Adrenal gland (tissue), 9 donors: ENCODE measurements at regions not wholly inside any gene's neighbourhood (a gene's known extent, or its start where the extent isn't known, plus 50 kb on each side); places are given as distances from the start of the nearest gene placed in this dataset.

Source experiments
- DNase-seq, 7 donors: peaks; one replicate each; pipeline ENCODE4 v3.0.0-alpha.2; 2019 to 2020
- H3K27ac ChIP-seq, 5 donors: fragments of 200-600 bp; sonication (generic) in 4 of 5; 1 replicate in 3 of 5; 2 replicates in 2 of 5; pipeline versions ENCODE4 v1.5.1 to v1.8.0; 2016 to 2020; ENCODE audit warnings: mild to moderate bottlenecking in 1 of 5
- H3K27me3 ChIP-seq: fragments of 200-600 bp; 2 replicates; pipeline ENCODE4 v1.8.0; 2021
- H3K36me3 ChIP-seq, 2 donors: fragments of 200-600 bp; replicated peaks in 1 of 2; 1 replicate in 1 of 2; 2 replicates in 1 of 2; pipeline versions ENCODE4 v1.5.1 to v1.8.0; 2018 to 2022
- H3K4me1 ChIP-seq, 2 donors: fragments of 200-600 bp; replicated peaks in 1 of 2; 1 replicate in 1 of 2; 2 replicates in 1 of 2; pipeline versions ENCODE4 v1.5.1 to v1.8.0; 2018 to 2021
- H3K4me3 ChIP-seq, 4 donors: fragments of 200-600 bp; sonication (generic) in 3 of 4; one replicate each; pipeline ENCODE4 v1.5.1; 2016 to 2018
- H3K9me3 ChIP-seq, 3 donors: fragments of 200-600 bp; sonication (generic) in 1 of 3; replicated peaks in 1 of 3; 1 replicate in 2 of 3; 2 replicates in 1 of 3; pipeline versions ENCODE4 v1.5.1 to v1.8.0; 2016 to 2021
- POLR2A ChIP-seq, 2 donors: fragments of 450-650 bp; IDR thresholded peaks; one replicate each; pipeline ENCODE4 v1.6.1; 2017; ENCODE audit warnings: antibody characterized with exemption in 2 of 2, mild to moderate bottlenecking in 2 of 2, moderate library complexity in 1 of 2
- WGBS, 4 donors: extraction: QIAGEN DNeasy Blood & Tissue Kit in 2 of 4; methylation state at CpG; one replicate each; pipeline versions ENCODE4 v1.1.5 to v1.1.7; 2013 to 2017; 5-methylcytosine and 5-hydroxymethylcytosine counted together
- intact Hi-C, 2 donors: fragments of 100-400 bp; cut with DNase I; formaldehyde crosslinking; loops; one replicate each; pipeline versions ENCODE4 v1.14.1 to v1.15.0; 2022 to 2023
- TF ChIP-seq, protein P1 (sequence below), 6 experiments: fragments of 450-650 bp in 4 of 6; fragments of 200-600 bp in 2 of 6; sonication (generic) in 1 of 6; IDR thresholded peaks; 1 replicate in 5 of 6; 2 replicates in 1 of 6; pipeline versions ENCODE4 v1.5.1 to v1.8.0; 2016 to 2021; ENCODE audit warnings: antibody characterized with exemption in 6 of 6, mild to moderate bottlenecking in 2 of 6, moderate library complexity in 1 of 6
- donor health status: healthy with polysubstance abuse.
- donor health status: Bipolar disorder and iron deficiency.
- donor health status: DM: yes; HTN: yes; CAD: no.
- donor health status: DM: no; HTN: no; CAD: no.
- donor health status: DM: no; HTN: no; CAD: no.

DNA sequence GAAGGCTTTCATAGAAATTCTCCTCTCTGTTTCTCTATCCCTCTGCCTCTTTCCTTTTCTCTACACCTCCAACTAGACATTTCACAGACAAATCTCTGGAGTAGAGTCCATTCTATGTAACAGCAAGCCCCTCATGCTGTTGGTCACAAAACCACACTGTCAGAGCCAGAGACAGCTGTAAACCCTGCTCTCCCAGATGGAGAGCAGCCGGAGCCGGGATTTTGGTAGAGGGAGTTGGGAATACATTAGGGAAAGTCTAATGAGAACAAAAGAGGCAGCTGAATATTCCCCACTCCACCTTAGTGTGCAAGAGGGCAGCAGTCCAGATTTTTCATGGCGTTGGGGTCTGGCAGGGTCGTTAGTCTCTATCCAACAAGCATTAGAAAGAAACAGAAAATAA, 68.3 kb upstream of the EDN1 start:
- H3K27me3 ChIP-seq, result no peaks in the 10 kb centered on the region
- DNase-seq, result no peak
- no peaks in the 10 kb centered on the region for H3K9me3 ChIP-seq
- no peak overlapping the region for H3K4me3 ChIP-seq
- H3K27ac ChIP-seq, result no peak overlapping the region
- no peaks in the 10 kb centered on the region for H3K4me1 ChIP-seq
- H3K36me3 ChIP-seq, result no peaks in the 10 kb centered on the region
- intact Hi-C loops, result loop anchor here in 1 of 2 donors (10.0 kb wide), 1 partner anchor 187 kb away; no protein-coding TSS in a partner anchor
- WGBS, 4 donors, result 66 to 72% (median 71%) methylated on average over 4 of the region's 4 CpGs
- TF ChIP-seq, protein P1, sequence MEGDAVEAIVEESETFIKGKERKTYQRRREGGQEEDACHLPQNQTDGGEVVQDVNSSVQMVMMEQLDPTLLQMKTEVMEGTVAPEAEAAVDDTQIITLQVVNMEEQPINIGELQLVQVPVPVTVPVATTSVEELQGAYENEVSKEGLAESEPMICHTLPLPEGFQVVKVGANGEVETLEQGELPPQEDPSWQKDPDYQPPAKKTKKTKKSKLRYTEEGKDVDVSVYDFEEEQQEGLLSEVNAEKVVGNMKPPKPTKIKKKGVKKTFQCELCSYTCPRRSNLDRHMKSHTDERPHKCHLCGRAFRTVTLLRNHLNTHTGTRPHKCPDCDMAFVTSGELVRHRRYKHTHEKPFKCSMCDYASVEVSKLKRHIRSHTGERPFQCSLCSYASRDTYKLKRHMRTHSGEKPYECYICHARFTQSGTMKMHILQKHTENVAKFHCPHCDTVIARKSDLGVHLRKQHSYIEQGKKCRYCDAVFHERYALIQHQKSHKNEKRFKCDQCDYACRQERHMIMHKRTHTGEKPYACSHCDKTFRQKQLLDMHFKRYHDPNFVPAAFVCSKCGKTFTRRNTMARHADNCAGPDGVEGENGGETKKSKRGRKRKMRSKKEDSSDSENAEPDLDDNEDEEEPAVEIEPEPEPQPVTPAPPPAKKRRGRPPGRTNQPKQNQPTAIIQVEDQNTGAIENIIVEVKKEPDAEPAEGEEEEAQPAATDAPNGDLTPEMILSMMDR (IDR thresholded peaks at IDR 0.05), result no peak
- TF ChIP-seq POLR2A (IDR thresholded peaks at IDR 0.05), result no peak

DNA sequence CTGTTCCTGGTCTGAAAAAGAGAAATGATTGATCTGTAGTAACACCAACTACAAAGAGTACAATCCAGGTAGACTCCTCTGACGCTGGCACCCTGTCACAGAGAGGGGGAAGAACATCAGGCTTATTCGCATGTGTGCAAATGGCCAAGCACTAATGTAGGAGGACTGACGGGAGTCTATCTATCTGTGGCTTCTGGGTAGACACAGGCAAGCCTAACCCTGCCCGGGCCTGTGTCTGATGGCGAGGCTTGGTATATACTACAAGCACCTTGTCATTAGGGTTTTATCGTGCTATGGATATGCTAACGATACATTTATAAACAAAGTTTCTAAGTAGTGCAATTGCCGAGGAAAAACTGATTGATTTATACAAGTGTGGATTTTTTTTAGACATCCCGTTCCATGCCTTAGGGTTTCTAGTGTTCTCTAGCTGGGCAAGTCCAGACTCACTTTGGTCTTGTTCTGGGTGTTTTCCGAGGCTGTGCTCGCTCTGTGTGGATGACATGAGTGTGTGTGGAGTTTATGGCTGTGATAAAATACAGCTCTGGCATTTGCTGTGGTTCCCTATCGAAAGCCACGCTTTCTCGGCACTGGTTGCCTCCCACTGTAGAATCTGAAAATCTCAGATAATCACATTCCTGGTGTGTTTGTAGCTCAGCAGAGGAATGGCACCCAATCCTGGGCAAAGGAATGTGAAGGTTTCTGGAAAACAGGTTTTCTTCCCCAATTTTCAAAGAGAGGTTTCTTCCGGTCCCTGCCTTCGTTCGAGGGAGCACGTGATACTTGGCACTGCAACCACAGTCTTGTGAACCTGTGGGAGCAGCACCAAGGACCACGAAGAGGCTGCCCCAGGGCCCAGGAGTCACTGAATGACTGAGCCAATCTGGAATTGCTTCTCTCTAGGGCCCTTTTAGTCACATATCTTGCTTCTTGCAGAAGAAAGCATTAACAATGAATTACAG, 67.5 kb upstream of the EDN1 start:
- Histone ChIP-seq H3K36me3 (no peaks in the 10 kb centered on the region), H3K9me3 (no peaks in the 10 kb centered on the region), H3K27ac (no peak overlapping the region), H3K4me3 (no peak overlapping the region), H3K4me1 (no peaks in the 10 kb centered on the region), H3K27me3 (no peaks in the 10 kb centered on the region)
- intact Hi-C loops, result loop anchor here in 1 of 2 donors (10.0 kb wide), 1 partner anchor 188 kb away; no protein-coding TSS in a partner anchor
- DNase-seq, result no peak
- 89 to 95% (median 91%) methylated on average over 16 to 19 of the region's 19 CpGs for WGBS, 4 donors
- no peak for TF ChIP-seq POLR2A (IDR thresholded peaks at IDR 0.05)
- TF ChIP-seq, protein P1 (IDR thresholded peaks at IDR 0.05), result no peak

DNA sequence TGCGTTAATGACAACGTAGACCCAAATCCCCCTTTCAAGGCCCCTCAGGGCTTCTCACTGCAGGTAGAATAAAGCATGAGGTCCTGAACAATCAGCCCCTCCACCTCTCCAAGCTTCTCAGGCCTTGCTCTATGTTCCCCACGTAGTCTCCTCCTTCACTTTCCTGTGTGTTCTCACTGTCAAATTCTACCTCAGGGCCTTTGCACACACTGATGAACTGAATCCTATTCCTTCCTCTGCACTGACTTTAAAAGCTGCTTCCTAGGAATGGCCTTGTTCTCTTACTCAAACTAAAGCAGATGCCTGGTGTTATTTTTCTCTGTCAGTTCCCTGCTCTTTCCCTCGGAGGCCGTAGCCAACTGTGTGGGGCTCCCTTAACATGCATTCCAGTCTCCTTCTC, 66.8 kb upstream of the EDN1 start:
- Histone ChIP-seq H3K27me3 (no peaks in the 10 kb centered on the region), H3K9me3 (no peaks in the 10 kb centered on the region), H3K4me1 (no peaks in the 10 kb centered on the region), H3K4me3 (no peak overlapping the region), H3K27ac (no peak overlapping the region), H3K36me3 (no peaks in the 10 kb centered on the region)
- TF ChIP-seq POLR2A (IDR thresholded peaks at IDR 0.05), result no peak
- TF ChIP-seq, protein P1 (IDR thresholded peaks at IDR 0.05), result no peak
- 88 to 99% (median 93%) methylated on average over 5 of the region's 5 CpGs for WGBS, 4 donors
- DNase-seq, result no peak
- intact Hi-C loops, result loop anchor here in 1 of 2 donors (10.0 kb wide), 1 partner anchor 189 kb away; no protein-coding TSS in a partner anchor

DNA sequence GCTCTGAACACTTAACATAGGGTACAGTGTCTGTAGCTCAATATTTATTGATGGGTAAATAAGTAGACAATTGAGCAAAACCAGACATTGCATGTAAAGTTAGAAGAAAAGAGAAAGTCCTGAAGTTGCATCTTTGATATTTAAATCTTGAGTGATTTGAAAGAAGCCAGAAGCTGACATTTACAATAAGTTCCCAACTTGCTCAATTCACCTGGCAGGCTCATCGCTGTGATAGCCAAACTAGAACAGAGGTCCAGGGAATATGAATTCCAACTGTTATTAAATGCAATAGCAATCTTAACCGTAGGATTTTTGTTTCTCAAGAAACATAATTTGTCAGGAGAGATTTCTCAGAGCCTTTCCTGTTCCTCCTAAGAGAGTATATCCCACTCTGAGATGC, 65.9 kb upstream of the EDN1 start:
- intact Hi-C loops, result loop anchor here in 1 of 2 donors (10.0 kb wide), 1 partner anchor 189 kb away; no protein-coding TSS in a partner anchor
- TF ChIP-seq POLR2A (IDR thresholded peaks at IDR 0.05), result no peak
- TF ChIP-seq, protein P1 (IDR thresholded peaks at IDR 0.05), result no peak
- 85 to 95% (median 89%) methylated on average over 2 of the region's 2 CpGs for WGBS, 4 donors
- no peak for DNase-seq
- Histone ChIP-seq H3K27ac (no peak overlapping the region), H3K4me3 (no peak overlapping the region), H3K9me3 (no peaks in the 10 kb centered on the region), H3K27me3 (no peaks in the 10 kb centered on the region), H3K4me1 (no peaks in the 10 kb centered on the region), H3K36me3 (no peaks in the 10 kb centered on the region)
